H1 (cell line): ENCODE measurements at regions not wholly inside any gene's neighbourhood (a gene's known extent, or its start where the extent isn't known, plus 50 kb on each side); places are given as distances from the start of the nearest gene placed in this dataset.

ENCODE experiments used
- CTCF ChIA-PET: fragments of 300-600 bp; sonication (Branson Sonifier 250); formaldehyde crosslinking; loops from one replicate; lab custom pipeline; 2021; ENCODE audit not compliant: partially characterized antibody; lab: Charles Lee
- POLR2A ChIA-PET: fragments of 300-600 bp; sonication (Branson Sonifier 250); formaldehyde crosslinking; loops from one replicate; lab custom pipeline; 2021; ENCODE audit warnings: inconsistent platforms; ENCODE audit not compliant: partially characterized antibody; lab: Charles Lee
- DNase-seq, 2 experiments: peaks; one replicate each; pipeline versions ENCODE4 v3.0.0 to v3.0.0-alpha.2; 2010 to 2022; ENCODE audit warnings: low spot score in 2 of 2, low read depth in 1 of 2, mixed read lengths in 1 of 2
- FAIRE-seq: peaks from 2 replicates; lab custom pipeline; 2011; peaks lifted over from hg19 to GRCh38; lab: Jason Lieb, UNC
- H2AFZ ChIP-seq: 2 replicates; pipeline ENCODE4 v1.8.1; 2012; ENCODE audit warnings: low read length, inconsistent platforms
- H2AK5ac ChIP-seq: 2 replicates; pipeline ENCODE4 v1.6.1; 2013; ENCODE audit warnings: low read depth, low read length
- H2BK120ac ChIP-seq: replicated peaks from 2 replicates; pipeline ENCODE3; 2013; ENCODE audit warnings: low read depth, low read length, inconsistent platforms
- H2BK12ac ChIP-seq: 2 replicates; pipeline ENCODE4 v1.6.1; 2013; ENCODE audit warnings: low read depth, low read length
- H2BK15ac ChIP-seq: 2 replicates; pipeline ENCODE4 v1.6.1; 2013; ENCODE audit warnings: low read length
- H2BK20ac ChIP-seq: 2 replicates; pipeline ENCODE4 v1.6.1; 2013; ENCODE audit warnings: low read length
- H2BK5ac ChIP-seq: 2 replicates; pipeline ENCODE4 v1.6.1; 2013; ENCODE audit warnings: low read depth, low read length
- H3K14ac ChIP-seq: 2 replicates; pipeline ENCODE4 v1.6.1; 2013; ENCODE audit warnings: inconsistent platforms; ENCODE audit not compliant: insufficient read length
- H3K18ac ChIP-seq: 2 replicates; pipeline ENCODE4 v1.6.1; 2013; ENCODE audit warnings: low read length; ENCODE audit errors: extremely low read depth
- H3K23ac ChIP-seq: 2 replicates; pipeline ENCODE4 v1.6.1; 2013; ENCODE audit warnings: inconsistent platforms; ENCODE audit not compliant: insufficient read length
- H3K23me2 ChIP-seq: 2 replicates; pipeline ENCODE4 v1.6.1; 2013; ENCODE audit warnings: low read depth, low read length
- H3K27ac ChIP-seq: 2 replicates; pipeline ENCODE4 v1.6.1; 2011; ENCODE audit warnings: low read depth, low read length, inconsistent platforms
- H3K27me3 ChIP-seq, 4 experiments: replicated peaks in 1 of 4; 1 replicate in 1 of 4; 2 replicates in 3 of 4; pipeline versions ENCODE4 v1.6.1 to v1.8.1; 2011 to 2013; ENCODE audit warnings: low read length in 3 of 4, mild to moderate bottlenecking in 3 of 4, inconsistent platforms in 2 of 4, mixed read lengths in 2 of 4, moderate library complexity in 1 of 4; ENCODE audit not compliant: control insufficient read depth in 3 of 4, insufficient read depth in 3 of 4; ENCODE audit errors: extremely low read depth in 1 of 4
- H3K36me3 ChIP-seq, 4 experiments: 2 replicates each; pipeline versions ENCODE4 v1.6.1 to v1.8.1; 2011 to 2013; ENCODE audit warnings: mild to moderate bottlenecking in 4 of 4, low read length in 3 of 4, moderate library complexity in 2 of 4, control low read depth in 1 of 4, inconsistent platforms in 1 of 4; ENCODE audit not compliant: insufficient read depth in 4 of 4, control insufficient read depth in 2 of 4
- H3K4ac ChIP-seq: replicated peaks from 2 replicates; pipeline ENCODE3; 2013; ENCODE audit warnings: low read length, low read depth, mixed read lengths, inconsistent platforms; ENCODE audit not compliant: insufficient read length
- H3K4me1 ChIP-seq, 4 experiments: replicated peaks in 1 of 4; 1 replicate in 1 of 4; 2 replicates in 3 of 4; pipeline versions ENCODE4 v1.6.1 to v1.8.1; 2011 to 2013; ENCODE audit warnings: low read length in 3 of 4, inconsistent platforms in 2 of 4, mixed read lengths in 1 of 4; ENCODE audit not compliant: insufficient read depth in 4 of 4, control insufficient read depth in 3 of 4
- H3K4me2 ChIP-seq, 2 experiments: 2 replicates each; pipeline versions ENCODE4 v1.6.1 to v1.8.1; 2011 to 2013; ENCODE audit warnings: low read depth in 2 of 2, low read length in 2 of 2, control low read depth in 1 of 2, inconsistent platforms in 1 of 2, mild to moderate bottlenecking in 1 of 2; ENCODE audit not compliant: insufficient read depth in 1 of 2
- H3K4me3 ChIP-seq, 4 experiments: fragments of 200-600, 300-600 bp in 1 of 4; sonication (generic), shearing (Covaris generic), sonication (Bioruptor Twin) in 1 of 4; 2 replicates each; pipeline versions ENCODE4 v1.5.1 to v1.8.1; 2011 to 2016; ENCODE audit warnings: low read length in 4 of 4, low read depth in 3 of 4, control low read depth in 2 of 4, inconsistent platforms in 2 of 4, mild to moderate bottlenecking in 2 of 4, mixed read lengths in 1 of 4, moderate library complexity in 1 of 4; ENCODE audit not compliant: insufficient read depth in 2 of 4; ENCODE audit errors: extremely low read depth in 1 of 4
- H3K56ac ChIP-seq: replicated peaks from 2 replicates; pipeline ENCODE3; 2013; ENCODE audit warnings: low read depth, mild to moderate bottlenecking, mixed read lengths, low read length, inconsistent platforms; ENCODE audit not compliant: insufficient read length
- H3K79me1 ChIP-seq: 2 replicates; pipeline ENCODE4 v1.6.1; 2013; ENCODE audit warnings: low read depth, low read length, control low read depth
- H3K79me2 ChIP-seq, 2 experiments: 2 replicates each; pipeline versions ENCODE4 v1.6.1 to v1.8.1; 2012 to 2013; ENCODE audit warnings: low read length in 2 of 2, mild to moderate bottlenecking in 2 of 2, inconsistent platforms in 1 of 2; ENCODE audit not compliant: insufficient read depth in 2 of 2, control insufficient read depth in 1 of 2
- H3K9ac ChIP-seq, 4 experiments: replicated peaks in 1 of 4; 1 replicate in 1 of 4; 2 replicates in 3 of 4; pipeline versions ENCODE4 v1.6.1 to v1.8.1; 2011 to 2013; ENCODE audit warnings: low read depth in 3 of 4, low read length in 3 of 4, control low read depth in 2 of 4, mild to moderate bottlenecking in 2 of 4, moderate library complexity in 2 of 4, inconsistent platforms in 1 of 4; ENCODE audit errors: extremely low read depth in 1 of 4
- H3K9me3 ChIP-seq, 2 experiments: 2 replicates each; pipeline versions ENCODE4 v1.6.1 to v1.8.1; 2012 to 2013; ENCODE audit warnings: mild to moderate bottlenecking in 2 of 2, moderate library complexity in 2 of 2, control low read depth in 1 of 2, inconsistent platforms in 1 of 2, low read depth in 1 of 2, low read length in 1 of 2, mixed read lengths in 1 of 2; ENCODE audit not compliant: insufficient read depth in 2 of 2
- H4K20me1 ChIP-seq, 2 experiments: replicated peaks in 1 of 2; 2 replicates each; pipeline versions ENCODE3 to v1.8.1; 2011 to 2013; ENCODE audit warnings: inconsistent platforms in 2 of 2, low read length in 2 of 2, mild to moderate bottlenecking in 1 of 2; ENCODE audit not compliant: insufficient read depth in 2 of 2, control insufficient read depth in 1 of 2
- H4K5ac ChIP-seq: 2 replicates; pipeline ENCODE4 v1.6.1; 2013; ENCODE audit warnings: low read length, low read depth, mixed read lengths, inconsistent platforms; ENCODE audit not compliant: insufficient read length
- H4K8ac ChIP-seq: 2 replicates; pipeline ENCODE4 v1.8.0; 2013; ENCODE audit warnings: mild to moderate bottlenecking, moderate library complexity, low read length, inconsistent platforms; ENCODE audit not compliant: insufficient read depth; ENCODE audit errors: extremely low read depth
- H4K91ac ChIP-seq: replicated peaks from 2 replicates; pipeline ENCODE3; 2013; ENCODE audit warnings: low read length, mixed read lengths, inconsistent platforms; ENCODE audit not compliant: insufficient read length
- EGR1 ChIP-seq: IDR thresholded peaks from 2 replicates; pipeline ENCODE4 v1.6.1; 2011; ENCODE audit warnings: low read depth, low read length, borderline replicate concordance
- JUN ChIP-seq: IDR thresholded peaks from 2 replicates; pipeline ENCODE4 v1.6.1; 2011; ENCODE audit warnings: low read depth, mild to moderate bottlenecking, improper control_type of control experiment, low read length
- KDM5A ChIP-seq: fragments of 200-600 bp; IDR thresholded peaks from 2 replicates; pipeline ENCODE4 v1.7.1; 2012; ENCODE audit warnings: mild to moderate bottlenecking, low read length, inconsistent platforms, mixed read lengths
- NANOG ChIP-seq: IDR thresholded peaks from 2 replicates; pipeline ENCODE4 v1.6.1; 2011; ENCODE audit warnings: low read length, low read depth, mild to moderate bottlenecking, inconsistent platforms; ENCODE audit not compliant: insufficient read depth, poor library complexity, severe bottlenecking
- RNF2 ChIP-seq: fragments of 200-900, 300-1000 bp; sonication (generic); IDR thresholded peaks from 2 replicates; pipeline ENCODE4 v1.7.1; 2016; ENCODE audit warnings: borderline replicate concordance, low read depth, mild to moderate bottlenecking, antibody characterized with exemption, low read length; ENCODE audit not compliant: poor library complexity, severe bottlenecking; ENCODE audit errors: missing control alignments
- SP4 ChIP-seq: IDR thresholded peaks from 2 replicates; pipeline ENCODE4 v1.6.1; 2012; ENCODE audit warnings: low read length, inconsistent platforms
- WGBS, 2 experiments: shearing (Covaris generic) in 1 of 2; methylation state at CpG; one replicate each; pipeline versions ENCODE4 v1.1.6 to v1.1.7; 2013 to 2015; ENCODE audit warnings: low lambda C conversion rate in 2 of 2, mixed read lengths in 2 of 2, inconsistent platforms in 1 of 2, low coverage in 1 of 2, missing lambda C conversion rate in 1 of 2; ENCODE audit not compliant: insufficient replicate concordance in 2 of 2, insufficient coverage in 1 of 2, insufficient read length in 1 of 2; ENCODE audit errors: extremely low coverage in 1 of 2, missing lambda C conversion rate in 1 of 2; 5-methylcytosine and 5-hydroxymethylcytosine counted together

GRCh38 chr2:37836711-37837110, 88.4 kb upstream of the RMDN2 start:
- H4K20me1 ChIP-seq, result no peaks in the 10 kb centered on the region
- H2BK12ac ChIP-seq, result no peak overlapping the region
- H2BK15ac ChIP-seq, result no peak overlapping the region
- no peak overlapping the region for H2AK5ac ChIP-seq
- H3K4ac ChIP-seq, result no peak overlapping the region
- no peak overlapping the region for H3K18ac ChIP-seq
- FAIRE-seq (no peak), DNase-seq (no peak)
- no peaks in the 10 kb centered on the region for H3K9me3 ChIP-seq
- no peak overlapping the region for H2BK5ac ChIP-seq
- H4K91ac ChIP-seq, result no peak overlapping the region
- H3K9ac ChIP-seq, result no peak overlapping the region
- no peaks in the 10 kb centered on the region for H3K79me1 ChIP-seq
- H3K56ac ChIP-seq, result no peak overlapping the region
- no peaks in the 10 kb centered on the region for H3K79me2 ChIP-seq
- TF ChIP-seq RNF2, result no peak
- TF ChIP-seq EGR1, result no peak
- TF ChIP-seq JUN, result no peak
- TF ChIP-seq KDM5A, result no peak
- TF ChIP-seq SP4, result no peak
- TF ChIP-seq NANOG, result no peak
- no peak overlapping the region for H2BK120ac ChIP-seq
- H3K4me3 ChIP-seq, result no peak overlapping the region
- H2AFZ ChIP-seq, result no peak overlapping the region
- H3K14ac ChIP-seq, result no peak overlapping the region
- WGBS, 2 experiments, result 93% methylated on average over 6 of the region's 6 CpGs; no CpG with 5 or more reads in 1 of the 2 experiments
- ChIA-PET POLR2A (no interaction called here), CTCF (interaction anchor here (0.7 to 12.5 kb wide), 8 partner anchors 17 to 441 kb away, joined by 3 to 132 read pairs (median 3); no protein-coding TSS in a partner anchor)
- H3K23me2 ChIP-seq, result no peaks in the 10 kb centered on the region
- H3K27ac ChIP-seq, result no peak overlapping the region; the same call in 1 of the 2 replicates
- H4K5ac ChIP-seq, result no peak overlapping the region
- no peak overlapping the region for H3K23ac ChIP-seq
- no peaks in the 10 kb centered on the region for H3K27me3 ChIP-seq
- no peaks in the 10 kb centered on the region for H3K36me3 ChIP-seq
- no peak overlapping the region for H3K4me2 ChIP-seq
- no peak overlapping the region for H4K8ac ChIP-seq
- H2BK20ac ChIP-seq, result no peak overlapping the region
- no peaks in the 10 kb centered on the region for H3K4me1 ChIP-seq
